ENCODE measurements at regions not wholly inside any gene's neighbourhood (a gene's known extent, or its start where the extent isn't known, plus 50 kb on each side); places are given as distances from the start of the nearest gene placed in this dataset.
"Not testable (repeated sequence)": the region's sequence is repeated elsewhere in the genome, so short reads cannot be mapped to it uniquely, and the experiment has no call there.

DNA sequence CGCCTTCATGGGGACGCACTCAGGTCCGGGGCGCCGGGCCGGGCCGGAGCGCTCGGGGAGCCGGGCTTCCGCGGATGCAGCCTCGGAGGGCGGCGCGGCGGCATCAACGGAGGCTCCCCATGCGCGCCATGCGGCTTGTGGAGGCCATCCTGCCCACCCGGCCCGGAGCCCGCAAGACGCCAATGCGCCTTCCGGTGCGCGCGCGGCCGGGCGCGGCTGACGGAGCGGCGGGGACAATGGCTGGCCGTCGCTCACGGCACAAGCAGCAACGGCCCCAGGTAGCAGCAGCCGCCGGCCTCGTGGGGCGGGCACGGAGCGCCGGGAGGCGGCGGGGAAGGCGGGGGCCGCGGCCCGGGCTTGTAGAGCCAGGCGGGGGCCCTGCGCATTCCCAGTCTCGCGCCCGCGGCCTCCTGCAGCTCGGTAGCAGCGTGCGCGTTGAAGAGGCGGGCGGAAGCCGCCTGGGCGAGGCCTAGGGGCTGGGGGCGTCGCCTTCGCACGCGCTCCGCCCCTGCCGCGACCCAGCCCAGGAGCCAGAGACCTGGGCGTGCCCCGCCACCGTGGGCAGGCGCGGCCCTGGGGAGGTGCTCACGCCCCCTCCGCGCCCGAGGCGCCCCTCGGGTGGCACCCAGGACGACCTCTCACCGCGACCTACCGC lies 168.6 kb upstream of the PRKX start:
- FAIRE-seq = not testable (repeated sequence)

- not testable (repeated sequence) for FAIRE-seq
Observed at GRCh38 chrX:3881255-3881895, 167.9 kb upstream of the PRKX start.

DNA sequence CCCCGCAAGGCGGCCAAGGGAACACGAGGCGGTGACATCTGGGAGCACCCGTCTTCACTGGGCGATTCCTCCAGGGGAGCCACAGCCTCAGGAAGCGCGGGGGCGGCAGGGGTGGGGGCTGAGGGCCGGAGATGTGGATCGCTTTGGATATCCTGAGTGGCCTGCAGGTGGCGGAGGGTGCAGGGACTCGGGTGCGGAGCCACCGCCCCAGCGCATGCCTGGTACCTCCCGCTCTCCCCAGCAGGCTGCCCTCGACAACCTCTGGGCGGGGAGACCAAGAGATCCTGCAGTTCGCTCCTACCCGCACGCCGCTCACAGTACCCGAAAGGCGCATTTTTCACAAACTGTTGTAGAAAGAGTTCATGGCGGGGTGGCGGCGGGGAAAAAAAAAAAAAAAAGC lies 162.9 kb upstream of the PRKX start:
- not testable (repeated sequence) for FAIRE-seq

GRCh38 chrX:3875638-3876037 lies 162.2 kb upstream of the PRKX start:
- not testable (repeated sequence) for FAIRE-seq

GRCh38 chrX:3872226-3872879 lies 158.9 kb upstream of the PRKX start:
- not testable (repeated sequence) for FAIRE-seq

GRCh38 chrX:3867067-3867831 lies 153.8 kb upstream of the PRKX start:
- FAIRE-seq = not testable (repeated sequence)

- not testable (repeated sequence) for FAIRE-seq
Observed at GRCh38 chrX:3858332-3858731, 144.9 kb upstream of the PRKX start.

- FAIRE-seq = not testable (repeated sequence)
Observed at GRCh38 chrX:3843522-3844145, 130.2 kb upstream of the PRKX start.

DNA sequence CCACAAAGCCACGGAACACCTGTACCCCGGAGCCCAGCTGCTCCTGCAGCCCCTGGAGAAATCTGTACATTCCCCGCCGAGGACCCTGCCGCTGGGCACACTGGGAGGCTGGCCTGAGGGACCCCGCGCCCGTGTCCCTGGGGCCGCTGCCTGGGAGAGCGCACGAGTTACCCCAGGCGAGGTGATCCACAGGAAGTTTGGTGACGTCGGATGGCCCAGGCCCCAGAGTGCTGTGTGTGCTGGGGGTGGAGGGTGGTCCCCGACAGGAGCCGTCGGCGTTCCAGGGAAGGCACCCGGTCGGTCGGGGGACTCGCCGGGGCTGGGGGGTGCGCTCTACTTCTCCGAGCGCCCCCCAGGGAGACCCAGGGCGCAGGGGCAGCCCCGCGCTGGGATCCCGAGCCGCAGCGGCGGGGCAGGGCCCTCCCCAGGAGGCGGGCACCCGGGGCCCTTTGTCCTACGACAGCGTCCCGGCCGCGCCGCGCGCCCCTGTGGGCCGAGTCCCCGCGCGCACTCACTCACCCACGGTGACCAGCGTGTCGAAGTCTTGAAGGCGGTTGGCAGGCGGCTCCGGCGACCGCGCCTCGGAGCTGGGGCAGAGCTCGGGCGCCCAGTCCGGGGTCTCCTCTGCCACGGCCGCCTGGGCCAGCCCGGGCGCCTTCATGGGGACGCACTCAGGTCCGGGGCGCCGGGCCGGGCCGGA lies 129.5 kb upstream of the PRKX start:
- not testable (repeated sequence) for FAIRE-seq

- not testable (repeated sequence) for FAIRE-seq
Observed at GRCh38 chrX:3838754-3839153, 125.3 kb upstream of the PRKX start.

- not testable (repeated sequence) for FAIRE-seq
Observed at GRCh38 chrX:3837958-3838643, 124.7 kb upstream of the PRKX start.

GRCh38 chrX:3837211-3837610 lies 123.8 kb upstream of the PRKX start:
- FAIRE-seq = not testable (repeated sequence)

DNA sequence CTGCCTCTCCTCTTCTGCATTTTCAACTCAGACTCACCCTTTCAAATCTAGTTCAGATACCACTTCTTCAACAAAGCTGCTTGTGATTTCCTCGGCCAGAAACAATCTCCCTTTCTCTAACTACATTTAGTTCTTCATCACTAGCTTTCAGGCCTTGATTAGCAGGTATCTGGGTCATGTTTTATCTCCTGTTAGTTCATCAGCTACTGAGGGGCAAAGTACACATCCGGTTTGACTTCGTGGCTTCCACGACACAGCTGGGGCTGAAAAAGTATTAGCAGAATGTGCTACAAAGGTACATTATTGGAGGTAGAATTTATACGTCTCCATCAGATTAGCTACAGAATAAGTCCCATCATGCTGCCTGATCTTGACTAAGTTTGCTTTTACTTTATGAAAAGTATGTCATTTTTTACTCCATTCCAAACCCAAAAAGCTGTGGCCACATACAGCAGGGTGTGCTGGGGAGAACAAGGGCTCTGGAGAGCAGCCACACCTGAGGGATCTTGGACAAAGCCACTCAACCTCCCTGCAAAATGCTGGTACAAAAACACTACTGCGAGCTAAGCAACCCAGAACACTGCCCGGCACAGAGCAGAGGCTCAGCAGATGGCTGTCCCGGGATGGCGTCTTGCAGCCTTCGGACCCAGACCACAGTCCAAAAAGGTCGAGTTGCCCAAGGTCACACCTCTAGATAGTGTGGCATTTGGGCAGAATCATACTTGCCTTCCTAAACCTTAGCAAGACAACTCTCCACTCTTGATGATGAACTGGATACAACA lies 120.5 kb upstream of the PRKX start:
- FAIRE-seq = not testable (repeated sequence)

- not testable (repeated sequence) for FAIRE-seq
Observed at GRCh38 chrX:3830020-3830419, 116.6 kb upstream of the PRKX start.

GRCh38 chrX:3829041-3829531 lies 115.6 kb upstream of the PRKX start:
- FAIRE-seq = not testable (repeated sequence)

- not testable (repeated sequence) for FAIRE-seq
Observed at GRCh38 chrX:3828378-3829040, 115.1 kb upstream of the PRKX start.

GRCh38 chrX:3824008-3824407 lies 110.6 kb upstream of the PRKX start:
- not testable (repeated sequence) for FAIRE-seq

DNA sequence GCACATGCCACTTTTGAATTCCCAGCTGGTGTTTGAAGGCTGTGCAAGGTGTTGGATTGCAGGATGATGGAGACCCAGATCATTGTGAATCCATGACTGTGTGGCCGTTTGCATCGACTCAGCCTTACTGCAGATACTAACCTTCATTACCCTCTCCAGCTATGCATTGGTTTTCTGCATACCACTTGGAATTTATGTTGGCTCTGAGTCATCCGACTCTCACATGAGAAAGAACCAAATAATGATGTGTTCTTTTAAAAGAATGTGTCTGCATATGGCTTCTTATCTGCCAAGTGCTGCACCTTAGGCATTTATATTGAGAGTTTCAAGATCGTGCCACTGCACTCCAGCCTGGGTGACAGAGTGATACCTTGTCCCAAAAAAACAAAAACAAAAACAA lies 106.7 kb upstream of the PRKX start:
- FAIRE-seq = no peak

GRCh38 chrX:3817480-3817879 lies 104.0 kb upstream of the PRKX start:
- FAIRE-seq = not testable (repeated sequence)
